NCI-H69 (cell line): ENCODE measurements at regions not wholly inside any gene's neighbourhood (a gene's known extent, or its start where the extent isn't known, plus 50 kb on each side); places are given as distances from the start of the nearest gene placed in this dataset.
"Not testable (repeated sequence)": the region's sequence is repeated elsewhere in the genome, so short reads cannot be mapped to it uniquely, and the experiment has no call there.

Experiments
- DNase-seq: peaks from one replicate; lab custom pipeline; 2025; lab: John Stamatoyannopoulos, UW

GRCh38 chr12:131418884-131419283 lies 292.0 kb upstream of the SFSWAP start:
- DNase-seq = no peak

DNA sequence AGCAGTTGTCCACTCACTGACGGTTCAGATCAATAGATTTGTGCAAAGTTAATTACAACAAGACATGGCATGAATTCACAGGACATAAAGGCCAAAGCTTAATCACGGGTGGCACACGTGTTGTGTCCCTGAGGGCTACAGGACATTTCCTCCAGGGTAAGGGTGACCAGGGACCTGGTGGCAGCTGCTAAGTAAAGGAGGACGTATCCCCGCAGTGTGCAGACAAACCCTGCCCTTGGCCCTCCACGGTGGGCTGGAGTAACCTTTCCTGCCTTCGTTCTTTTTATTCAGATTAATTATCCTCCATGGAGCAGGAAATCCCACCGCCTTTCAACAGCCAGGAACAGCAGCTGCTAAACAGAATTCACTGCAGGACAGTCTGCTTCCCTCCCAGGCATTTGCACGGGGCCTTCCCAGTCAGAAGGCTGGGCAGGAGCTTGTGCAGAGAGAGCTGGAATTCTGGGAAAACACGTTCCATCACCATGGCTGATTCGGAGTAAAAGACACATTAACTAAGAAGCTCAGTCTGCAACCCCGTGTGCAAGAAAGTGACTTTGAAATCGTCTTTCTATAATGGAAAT lies 289.9 kb upstream of the SFSWAP start:
- DNase-seq = no peak

DNA sequence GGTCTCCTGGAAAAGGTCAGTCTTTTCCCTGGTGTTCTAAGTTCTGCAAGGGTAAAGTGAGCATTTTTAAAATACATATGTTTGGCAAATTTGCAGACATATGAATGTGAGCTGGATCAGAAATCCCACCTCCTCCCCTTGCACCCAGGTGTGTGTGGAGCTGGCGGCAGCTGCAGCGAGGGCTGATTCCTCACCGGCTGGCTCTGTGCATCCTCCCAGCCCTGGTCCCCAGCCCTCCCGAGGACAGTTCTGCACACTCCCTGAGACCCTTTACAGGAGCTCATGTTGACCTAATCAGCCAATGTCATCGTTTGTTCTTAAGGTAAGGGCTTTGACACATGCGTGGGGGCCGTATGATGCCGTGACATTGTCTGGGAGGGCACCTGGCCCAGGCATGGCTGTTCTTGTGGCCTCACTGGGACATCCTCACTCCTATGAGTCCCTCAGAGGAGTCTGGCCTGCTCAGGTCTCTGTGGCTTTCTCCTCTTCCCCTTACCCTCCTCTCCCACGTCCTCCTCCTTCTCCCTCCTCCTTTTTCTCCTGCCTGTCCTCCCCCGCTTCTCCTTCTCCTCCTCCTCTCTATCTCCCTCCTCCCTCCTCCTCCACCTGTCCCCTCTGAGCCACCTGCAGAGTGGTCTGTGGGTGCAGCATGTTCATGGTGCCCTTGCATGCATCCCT lies 289.2 kb upstream of the SFSWAP start:
- no peak for DNase-seq

GRCh38 chr12:131422187-131422520 lies 288.7 kb upstream of the SFSWAP start:
- no peak for DNase-seq

DNA sequence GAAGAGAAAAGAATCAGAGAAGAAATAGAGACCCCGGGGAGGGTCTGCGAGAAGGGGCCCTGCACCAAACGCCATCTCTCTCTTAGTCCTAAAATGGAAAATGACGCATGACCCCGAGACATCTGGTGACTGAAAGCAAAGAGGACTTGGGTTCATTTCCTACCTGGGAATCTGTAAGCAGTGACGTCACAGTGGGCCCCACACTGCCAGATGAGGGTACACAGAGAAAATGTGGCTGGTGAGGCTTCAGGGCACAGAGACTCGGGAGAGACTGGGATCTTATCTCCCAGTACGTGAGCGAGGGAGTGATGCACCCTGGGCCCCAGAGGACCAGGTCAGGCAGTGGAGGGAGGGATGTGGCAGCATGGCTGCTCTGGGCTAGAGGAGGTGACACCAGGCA lies 288.1 kb upstream of the SFSWAP start:
- no peak for DNase-seq

- no peak for DNase-seq
Observed at GRCh38 chr12:131424270-131424669, 286.6 kb upstream of the SFSWAP start.

DNA sequence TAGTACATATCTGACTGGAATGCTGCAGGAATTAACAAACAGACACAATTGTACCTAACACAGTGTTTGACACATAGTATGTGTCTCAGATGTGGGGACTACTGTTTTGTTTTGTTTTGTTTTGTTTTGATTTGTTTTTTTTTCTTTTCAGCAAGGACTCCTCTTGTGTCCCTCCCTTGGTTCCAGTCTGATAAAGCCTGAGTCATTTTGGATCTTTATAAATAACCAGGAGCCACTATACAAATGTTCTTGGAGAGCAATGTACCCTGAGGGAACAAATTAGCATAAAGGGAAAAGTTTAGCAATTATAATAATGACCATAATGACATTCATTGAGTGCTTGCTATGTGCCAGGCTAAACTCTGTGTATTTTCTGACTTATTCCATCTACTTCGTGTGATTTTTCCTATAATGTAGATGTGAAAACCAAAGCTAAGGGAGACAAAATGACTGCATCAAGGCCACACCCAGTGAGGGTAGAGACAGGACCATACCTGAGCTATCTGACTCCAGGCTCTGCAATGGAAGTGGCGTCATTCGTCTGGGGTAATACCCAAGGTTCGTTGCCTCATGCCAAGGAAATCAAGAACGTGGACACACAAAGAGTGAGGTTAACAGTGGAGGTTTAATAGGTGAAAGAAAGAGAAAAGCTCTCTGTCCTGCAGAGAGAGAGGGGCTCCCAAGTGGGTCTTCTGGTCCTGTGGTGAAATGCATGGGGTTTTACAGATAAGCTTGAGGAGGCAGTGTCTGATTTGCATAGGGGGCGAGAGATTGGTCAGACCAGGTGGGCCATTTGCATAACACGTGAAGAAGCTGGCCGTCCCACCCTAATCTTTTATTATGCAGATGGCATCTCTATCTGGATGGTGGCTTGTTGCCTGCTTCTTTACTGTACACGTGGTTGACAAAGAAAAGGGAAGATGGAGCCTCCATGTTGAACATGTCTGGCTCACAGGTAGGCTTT lies 285.5 kb upstream of the SFSWAP start:
- no peak for DNase-seq

DNA sequence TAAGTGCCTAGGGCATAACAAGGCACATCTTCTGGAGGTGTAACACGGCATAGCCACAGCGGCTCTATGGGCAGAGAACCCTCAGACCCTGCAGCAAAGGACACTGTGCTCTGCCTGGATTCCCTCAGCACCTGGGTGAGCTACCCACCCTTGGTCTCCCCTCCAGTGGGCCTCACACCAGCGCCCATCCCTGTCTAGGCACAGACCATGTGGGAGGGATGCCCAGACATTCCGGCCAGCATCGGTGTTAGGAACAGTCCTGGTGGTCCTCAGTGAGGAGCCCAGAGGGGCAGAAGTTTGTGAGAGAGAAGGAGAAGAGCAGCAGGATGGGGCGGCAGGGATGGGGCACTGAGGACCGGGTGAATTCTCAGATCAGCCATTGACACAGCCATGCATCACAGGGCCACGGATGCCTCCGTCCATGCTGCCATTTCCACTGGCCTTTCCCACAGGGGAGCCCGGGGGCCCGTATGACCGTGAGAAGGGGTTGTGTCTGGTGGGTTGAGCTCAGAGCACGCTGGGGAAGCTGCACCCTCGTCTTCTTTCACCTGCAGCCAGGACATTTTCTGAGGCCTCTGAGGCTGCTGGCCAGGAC lies 282.7 kb upstream of the SFSWAP start:
- DNase-seq = no peak

GRCh38 chr12:131429221-131429620 lies 281.7 kb upstream of the SFSWAP start:
- not testable (repeated sequence) for DNase-seq

DNA sequence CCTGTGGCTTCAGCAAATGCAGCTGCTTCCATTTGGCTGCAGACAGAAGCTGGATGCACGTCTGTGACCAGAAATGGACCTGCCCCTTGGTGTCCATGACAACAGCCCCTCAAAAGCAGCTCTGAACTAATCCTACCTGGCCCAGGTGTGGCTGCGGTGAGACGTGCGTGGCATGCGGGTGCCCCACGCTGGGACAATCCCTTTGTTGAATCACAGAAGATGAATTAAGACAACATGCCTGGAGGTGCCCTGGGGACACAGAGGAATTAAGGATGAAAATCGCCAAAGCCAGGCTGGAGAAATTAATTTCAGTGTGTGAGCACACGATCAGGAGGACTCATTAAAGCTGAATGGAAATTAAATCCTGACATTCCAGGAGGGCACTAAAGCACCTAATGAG lies 281.2 kb upstream of the SFSWAP start:
- DNase-seq = peak; percentile 8

DNA sequence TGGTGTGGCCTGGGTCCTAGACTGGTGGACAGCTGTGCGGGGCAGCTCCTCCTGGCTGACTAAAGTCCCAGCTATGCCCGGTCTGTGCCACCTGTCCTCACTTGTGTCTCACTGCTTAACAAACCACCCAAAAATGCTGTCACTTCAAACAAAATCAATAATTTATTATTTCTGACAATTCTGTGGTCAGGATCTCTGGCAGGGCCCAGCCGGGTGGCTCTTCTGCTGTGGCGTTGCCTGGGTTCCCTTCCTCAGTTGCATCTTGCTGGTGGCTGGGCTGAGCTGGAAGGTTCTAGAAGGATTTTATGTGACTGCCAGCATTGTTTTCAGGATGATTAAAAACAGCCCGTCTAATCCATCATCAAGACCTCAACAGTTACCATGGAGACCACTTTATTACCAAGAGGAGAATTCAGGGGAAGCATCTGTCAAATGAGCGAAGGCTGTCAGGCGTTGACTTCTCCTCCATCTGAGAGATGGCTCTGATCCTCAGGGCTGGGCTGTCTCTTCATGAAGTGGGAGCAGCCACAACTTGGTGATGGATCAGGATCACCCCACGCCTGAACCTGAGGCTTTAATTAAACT lies 280.6 kb upstream of the SFSWAP start:
- DNase-seq = no peak

DNA sequence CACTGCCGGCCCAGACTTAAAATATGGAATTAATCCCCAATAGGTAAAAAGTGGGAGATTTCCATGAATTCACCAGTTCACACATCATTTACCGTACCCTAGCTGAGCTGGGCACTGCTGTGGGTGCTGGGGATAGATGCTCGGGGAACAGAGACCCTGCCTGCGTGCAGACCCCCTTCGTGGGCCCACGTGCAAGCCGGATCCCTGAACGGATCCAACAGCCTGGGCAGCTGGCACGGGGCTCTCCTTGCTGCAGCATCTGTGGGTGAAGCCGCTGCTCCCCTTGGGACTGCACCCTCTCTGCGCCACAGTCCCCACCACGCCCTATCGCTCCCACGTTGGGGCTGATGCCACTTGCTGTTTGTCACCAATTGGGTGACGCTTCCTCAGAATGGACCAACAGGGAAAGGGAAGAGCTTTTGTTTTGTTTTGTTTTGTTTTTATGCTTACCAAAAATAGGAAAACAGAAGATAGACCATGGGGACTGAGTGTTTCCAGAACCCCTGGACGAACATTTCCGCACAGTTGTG lies 279.7 kb upstream of the SFSWAP start:
- not testable (repeated sequence) for DNase-seq

GRCh38 chr12:131432532-131433260 lies 278.2 kb upstream of the SFSWAP start:
- DNase-seq = peak; percentile 24

- DNase-seq = no peak
Observed at GRCh38 chr12:131434208-131435125, 276.4 kb upstream of the SFSWAP start.

DNA sequence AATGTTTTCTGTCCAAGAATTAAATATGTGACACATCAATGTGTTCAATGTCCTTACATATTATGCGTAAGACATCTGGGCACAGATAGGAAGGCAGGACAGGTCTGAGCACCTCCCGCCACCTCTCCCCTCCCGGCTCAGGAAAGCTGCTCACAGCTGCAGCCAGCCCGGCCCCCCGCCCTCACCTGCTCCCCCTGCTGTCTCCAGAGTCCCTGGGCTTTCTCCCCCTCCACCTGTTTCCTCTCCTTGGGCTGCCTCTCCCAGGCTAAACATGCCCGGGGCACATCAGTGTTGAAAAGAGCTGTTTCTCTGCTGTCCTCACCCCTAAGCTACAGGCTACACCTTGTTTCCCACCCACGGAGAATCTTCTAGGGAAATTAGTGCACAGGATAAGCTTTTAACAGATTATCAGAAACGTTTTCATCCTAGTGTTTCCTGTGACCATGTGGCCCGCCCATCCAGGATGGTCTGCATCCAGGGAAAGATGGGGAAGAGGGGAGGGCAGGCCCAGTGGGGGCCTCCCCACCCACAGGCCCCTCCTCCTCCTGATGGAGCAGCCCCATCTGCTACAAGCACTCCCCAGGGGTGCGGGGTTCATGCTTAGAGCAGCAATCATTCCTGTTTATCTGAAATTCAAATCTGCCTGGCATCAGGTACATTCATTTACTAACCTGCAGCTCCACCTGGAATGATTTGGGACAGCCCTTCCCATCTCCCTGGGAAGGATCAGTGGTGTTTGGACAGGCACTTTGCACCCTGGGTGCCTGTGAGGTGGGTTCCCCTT lies 273.8 kb upstream of the SFSWAP start:
- peak; percentile 71 for DNase-seq

- no peak for DNase-seq
Observed at GRCh38 chr12:131437706-131438492, 273.0 kb upstream of the SFSWAP start.

GRCh38 chr12:131438493-131438835 lies 272.4 kb upstream of the SFSWAP start:
- DNase-seq = not testable (repeated sequence)

DNA sequence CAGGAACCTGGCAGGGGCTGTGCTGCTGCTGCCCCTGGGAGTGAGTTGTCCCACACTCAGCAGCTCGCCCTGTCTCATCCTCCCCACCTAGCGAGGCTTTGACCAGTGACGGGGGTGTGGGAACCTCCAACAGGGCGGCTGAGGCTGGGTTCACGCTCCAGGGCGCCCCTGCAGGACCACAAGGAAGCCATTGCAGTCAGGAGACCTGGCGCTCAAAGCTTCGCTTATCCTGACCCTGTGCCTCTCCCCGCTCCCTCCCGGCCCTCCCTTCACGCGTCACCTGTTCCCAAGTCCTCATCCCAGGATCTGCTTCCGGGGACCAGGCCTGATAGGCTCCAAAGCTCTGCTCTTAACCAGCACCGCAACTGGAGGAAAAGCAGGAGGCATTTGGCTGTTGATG lies 272.0 kb upstream of the SFSWAP start:
- DNase-seq = no peak

- not testable (repeated sequence) for DNase-seq
Observed at GRCh38 chr12:131439752-131440151, 271.1 kb upstream of the SFSWAP start.
